ENCODE measurements at regions not wholly inside any gene's neighbourhood (a gene's known extent, or its start where the extent isn't known, plus 50 kb on each side); places are given as distances from the start of the nearest gene placed in this dataset.
A peak's percentile ranks its signal among the peaks of the same experiment; 100 is the strongest.

GRCh38 chr2:163173591-163173990 lies 335.0 kb upstream of the KCNH7 start:
- TF ChIP-seq, protein P1, sequence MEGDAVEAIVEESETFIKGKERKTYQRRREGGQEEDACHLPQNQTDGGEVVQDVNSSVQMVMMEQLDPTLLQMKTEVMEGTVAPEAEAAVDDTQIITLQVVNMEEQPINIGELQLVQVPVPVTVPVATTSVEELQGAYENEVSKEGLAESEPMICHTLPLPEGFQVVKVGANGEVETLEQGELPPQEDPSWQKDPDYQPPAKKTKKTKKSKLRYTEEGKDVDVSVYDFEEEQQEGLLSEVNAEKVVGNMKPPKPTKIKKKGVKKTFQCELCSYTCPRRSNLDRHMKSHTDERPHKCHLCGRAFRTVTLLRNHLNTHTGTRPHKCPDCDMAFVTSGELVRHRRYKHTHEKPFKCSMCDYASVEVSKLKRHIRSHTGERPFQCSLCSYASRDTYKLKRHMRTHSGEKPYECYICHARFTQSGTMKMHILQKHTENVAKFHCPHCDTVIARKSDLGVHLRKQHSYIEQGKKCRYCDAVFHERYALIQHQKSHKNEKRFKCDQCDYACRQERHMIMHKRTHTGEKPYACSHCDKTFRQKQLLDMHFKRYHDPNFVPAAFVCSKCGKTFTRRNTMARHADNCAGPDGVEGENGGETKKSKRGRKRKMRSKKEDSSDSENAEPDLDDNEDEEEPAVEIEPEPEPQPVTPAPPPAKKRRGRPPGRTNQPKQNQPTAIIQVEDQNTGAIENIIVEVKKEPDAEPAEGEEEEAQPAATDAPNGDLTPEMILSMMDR (conservative IDR thresholded peaks at IDR 0.05; ENCODE audit: control insufficient read depth, insufficient read depth, low read depth, low read length): no peak
- no peak overlapping the region for H3K4me3 ChIP-seq (ENCODE audit: control insufficient read depth, low read depth, low read length)

GRCh38 chr2:163171786-163172530 lies 333.4 kb upstream of the KCNH7 start:
- DNase-seq (ENCODE audit: low read depth): peak; percentile 68
- TF ChIP-seq, protein P1 (conservative IDR thresholded peaks at IDR 0.05; ENCODE audit: control insufficient read depth, insufficient read depth, low read depth, low read length): no peak
- no peak overlapping the region for H3K4me3 ChIP-seq (ENCODE audit: control insufficient read depth, low read depth, low read length)

More at GRCh38 chr2:163173591-163173990, 335.0 kb upstream of the KCNH7 start:
- no peak for DNase-seq (ENCODE audit: low read depth)

DNA sequence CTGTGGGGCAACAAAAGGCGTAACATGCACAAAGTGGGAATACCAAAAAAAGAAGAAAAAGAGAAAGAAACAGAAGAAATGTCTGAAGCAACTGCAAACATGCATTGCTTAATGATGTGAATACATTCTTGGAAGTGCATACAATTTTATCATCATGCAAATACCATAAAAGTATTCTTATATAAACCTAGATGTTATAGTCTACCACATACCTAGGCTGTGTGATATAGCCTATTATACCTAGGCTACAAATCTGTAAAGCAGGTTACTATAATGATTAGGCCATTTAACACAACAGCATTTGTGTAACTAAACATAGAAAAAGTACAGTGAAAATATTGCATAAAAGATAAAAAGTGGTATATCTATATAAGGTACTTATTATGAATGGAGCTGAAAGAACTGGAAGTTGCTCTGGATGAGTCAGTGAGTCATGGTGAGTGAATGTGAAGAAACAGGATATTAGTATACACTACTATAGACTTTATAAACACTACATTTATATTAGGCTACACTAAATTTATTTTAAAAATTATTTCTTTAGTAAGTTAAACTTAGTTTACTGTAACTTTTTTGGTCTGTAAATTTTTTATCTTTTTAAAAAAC lies 319.4 kb upstream of the KCNH7 start:
- peak; percentile 78 for DNase-seq (ENCODE audit: low read depth)
- no peak overlapping the region for H3K4me3 ChIP-seq (ENCODE audit: control insufficient read depth, low read depth, low read length)
- TF ChIP-seq, protein P1 (conservative IDR thresholded peaks at IDR 0.05; ENCODE audit: control insufficient read depth, insufficient read depth, low read depth, low read length): no peak

DNA sequence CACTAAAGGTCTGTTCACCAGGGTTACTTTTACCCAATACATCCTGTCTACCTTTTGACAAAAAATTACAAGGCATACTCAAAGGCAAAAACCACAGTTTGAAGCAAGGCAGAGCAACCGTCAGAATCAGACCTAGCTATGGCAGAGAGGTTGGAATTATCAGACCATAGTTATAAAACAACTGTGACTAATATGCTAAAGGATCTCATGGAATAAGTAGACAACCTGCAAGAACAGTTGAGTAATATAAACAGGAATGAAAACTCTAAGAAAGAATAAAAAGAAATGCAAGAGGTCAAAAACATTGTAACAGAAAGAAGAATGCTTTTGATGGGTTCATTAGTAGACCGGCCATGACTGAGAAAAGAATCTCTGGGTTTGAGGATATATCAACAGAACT lies 318.8 kb upstream of the KCNH7 start:
- peak; percentile 30 for DNase-seq (ENCODE audit: low read depth)
- H3K4me3 ChIP-seq (ENCODE audit: control insufficient read depth, low read depth, low read length): no peak overlapping the region
- TF ChIP-seq, protein P1 (conservative IDR thresholded peaks at IDR 0.05; ENCODE audit: control insufficient read depth, insufficient read depth, low read depth, low read length): no peak

GRCh38 chr2:163155925-163156324 lies 317.4 kb upstream of the KCNH7 start:
- no peak for DNase-seq (ENCODE audit: low read depth)
- H3K4me3 ChIP-seq (ENCODE audit: control insufficient read depth, low read depth, low read length): no peak overlapping the region
- TF ChIP-seq, protein P1 (conservative IDR thresholded peaks at IDR 0.05; ENCODE audit: control insufficient read depth, insufficient read depth, low read depth, low read length): no peak

DNA sequence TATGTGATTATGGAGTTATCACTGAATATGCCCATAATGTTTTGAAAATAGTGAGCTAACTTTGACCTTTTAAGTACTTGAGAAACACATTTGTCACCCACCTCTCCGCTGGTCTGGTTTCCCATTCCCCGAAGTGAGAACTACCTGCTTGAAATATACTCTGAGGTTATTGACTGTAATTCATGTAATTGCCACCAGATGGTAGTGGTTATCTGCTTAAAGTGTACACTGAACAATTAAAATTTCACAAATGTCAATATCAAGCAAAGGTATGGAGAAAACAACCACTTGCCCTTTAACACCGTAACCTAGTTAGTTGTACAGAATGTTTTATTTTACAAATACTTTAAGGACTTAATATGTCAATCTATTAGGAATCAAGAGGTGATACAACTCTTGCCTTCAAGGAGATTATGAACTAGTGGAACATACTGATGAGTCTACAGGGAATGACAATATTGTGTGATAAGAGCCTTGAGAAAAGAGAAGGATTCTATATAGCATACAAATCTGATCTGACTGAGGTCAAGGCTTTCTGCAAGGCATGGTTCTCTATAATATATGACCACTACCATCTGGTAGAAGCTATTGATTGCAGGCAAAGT lies 316.8 kb upstream of the KCNH7 start:
- TF ChIP-seq, protein P1 (conservative IDR thresholded peaks at IDR 0.05; ENCODE audit: control insufficient read depth, insufficient read depth, low read depth, low read length): peak; percentile 56
- no peak overlapping the region for H3K4me3 ChIP-seq (ENCODE audit: control insufficient read depth, low read depth, low read length)
- DNase-seq (ENCODE audit: low read depth): peak; percentile 48

All from fibroblast of mammary gland (primary cell).